Skeletal muscle satellite cell (primary cell): ENCODE measurements at regions not wholly inside any gene's neighbourhood (a gene's known extent, or its start where the extent isn't known, plus 50 kb on each side); places are given as distances from the start of the nearest gene placed in this dataset.
"Not testable (repeated sequence)": the region's sequence is repeated elsewhere in the genome, so short reads cannot be mapped to it uniquely, and the experiment has no call there.

Experiments used
- H3K27me3 ChIP-seq: 2 replicates; pipeline ENCODE4 v1.7.0; 2013; ENCODE audit warnings: low read length; ENCODE audit not compliant: control insufficient read depth, insufficient read depth
- H3K36me3 ChIP-seq: 2 replicates; pipeline ENCODE4 v1.7.0; 2013; ENCODE audit warnings: mild to moderate bottlenecking, control low read depth, low read length; ENCODE audit not compliant: insufficient read depth
- H3K4me1 ChIP-seq: 2 replicates; pipeline ENCODE4 v1.7.0; 2013; ENCODE audit warnings: low read length; ENCODE audit not compliant: control insufficient read depth, insufficient read depth
- H3K4me2 ChIP-seq: 2 replicates; pipeline ENCODE4 v1.7.0; 2013; ENCODE audit warnings: mild to moderate bottlenecking, low read length
- H3K4me3 ChIP-seq: 2 replicates; pipeline ENCODE4 v1.7.0; 2013; ENCODE audit warnings: low read length
- H3K9ac ChIP-seq: 2 replicates; pipeline ENCODE4 v1.7.0; 2013; ENCODE audit warnings: mild to moderate bottlenecking, low read depth, low read length, moderate library complexity
- H3K9me3 ChIP-seq: replicated peaks from 2 replicates; pipeline ENCODE4 v1.7.0; 2013; ENCODE audit warnings: mild to moderate bottlenecking, control low read depth, low read length

GRCh38 chr6:4725136-4725760 lies 51.0 kb upstream of the CDYL start:
- not testable (repeated sequence) for H3K4me2 ChIP-seq, H3K9ac ChIP-seq, H3K36me3 ChIP-seq, H3K4me1 ChIP-seq, H3K4me3 ChIP-seq, H3K9me3 ChIP-seq
- peaks cover 17% of the 10 kb centered on the region for H3K27me3 ChIP-seq

- not testable (repeated sequence) for H3K4me3 ChIP-seq, H3K9me3 ChIP-seq, H3K9ac ChIP-seq, H3K4me1 ChIP-seq, H3K36me3 ChIP-seq, H3K4me2 ChIP-seq
- peaks cover 17% of the 10 kb centered on the region for H3K27me3 ChIP-seq
Measured at GRCh38 chr6:4724727-4725126, 51.5 kb upstream of the CDYL start.

- Histone ChIP-seq H3K9ac (no peak overlapping the region), H3K4me2 (no peak overlapping the region), H3K27me3 (peaks cover 12% of the 10 kb centered on the region), H3K4me3 (no peak overlapping the region), H3K9me3 (no peaks in the 10 kb centered on the region), H3K36me3 (no peaks in the 10 kb centered on the region), H3K4me1 (no peaks in the 10 kb centered on the region)
Measured at GRCh38 chr6:4723383-4723782, 52.8 kb upstream of the CDYL start.

DNA sequence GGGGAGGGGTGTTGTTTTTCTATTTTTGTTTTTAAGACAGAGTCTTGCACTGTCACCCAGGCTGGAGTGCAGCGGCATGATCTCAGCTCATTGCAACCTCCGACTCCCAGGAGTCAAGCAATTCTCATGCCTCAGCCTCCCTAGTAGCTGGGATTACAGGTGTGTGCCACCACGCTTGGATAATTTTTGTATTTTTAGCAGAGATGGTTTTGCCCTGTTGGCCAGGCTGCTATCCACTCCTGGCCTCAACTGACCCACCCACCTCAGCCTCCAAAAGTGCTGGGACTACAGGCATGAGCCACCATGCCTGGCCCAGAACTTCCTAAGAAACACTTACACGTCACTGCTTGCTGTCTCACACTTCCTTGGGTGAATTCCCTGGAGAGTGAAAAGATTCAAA lies 54.8 kb upstream of the CDYL start:
- H3K4me1 ChIP-seq, H3K36me3 ChIP-seq, H3K9ac ChIP-seq, H3K4me2 ChIP-seq, H3K4me3 ChIP-seq, H3K9me3 ChIP-seq, H3K27me3 ChIP-seq: not testable (repeated sequence)

- no peak overlapping the region for H3K4me2 ChIP-seq
- H3K4me3 ChIP-seq, result no peak overlapping the region
- no peaks in the 10 kb centered on the region for H3K4me1 ChIP-seq
- H3K27me3 ChIP-seq, result peaks cover 6% of the 10 kb centered on the region
- no peaks in the 10 kb centered on the region for H3K36me3 ChIP-seq
- no peaks in the 10 kb centered on the region for H3K9me3 ChIP-seq
- H3K9ac ChIP-seq, result no peak overlapping the region
Measured at GRCh38 chr6:4719491-4719890, 56.7 kb upstream of the CDYL start.

DNA sequence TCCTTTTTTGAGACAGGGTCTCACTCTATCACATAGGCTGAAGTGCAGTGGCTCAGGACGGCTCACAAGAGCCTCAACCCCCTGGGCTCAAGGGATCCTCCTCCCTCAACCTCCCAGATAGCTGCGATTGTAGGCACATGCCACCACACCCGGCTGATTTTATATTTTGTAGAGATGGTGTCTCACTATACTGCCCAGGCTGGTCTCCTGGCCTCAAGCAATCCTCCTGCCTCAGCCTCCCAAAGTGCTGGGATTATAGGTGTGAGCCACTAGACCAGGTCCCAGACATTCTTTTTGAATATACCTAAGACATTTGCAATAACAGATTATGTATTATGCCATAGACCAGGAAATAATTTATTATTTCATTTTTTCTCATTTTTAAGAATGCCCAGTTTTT lies 58.3 kb upstream of the CDYL start:
- H3K4me1 ChIP-seq, result no peaks in the 10 kb centered on the region
- H3K36me3 ChIP-seq, result no peaks in the 10 kb centered on the region
- H3K4me3 ChIP-seq, result no peak overlapping the region
- H3K9me3 ChIP-seq, result no peaks in the 10 kb centered on the region
- H3K9ac ChIP-seq, result no peak overlapping the region
- peaks cover 6% of the 10 kb centered on the region for H3K27me3 ChIP-seq
- H3K4me2 ChIP-seq, result no peak overlapping the region

GRCh38 chr6:4717124-4717523 lies 59.1 kb upstream of the CDYL start:
- Histone ChIP-seq H3K9ac (no peak overlapping the region), H3K4me3 (no peak overlapping the region), H3K9me3 (no peaks in the 10 kb centered on the region), H3K4me1 (no peaks in the 10 kb centered on the region), H3K36me3 (no peaks in the 10 kb centered on the region), H3K4me2 (no peak overlapping the region), H3K27me3 (peaks cover 6% of the 10 kb centered on the region)

DNA sequence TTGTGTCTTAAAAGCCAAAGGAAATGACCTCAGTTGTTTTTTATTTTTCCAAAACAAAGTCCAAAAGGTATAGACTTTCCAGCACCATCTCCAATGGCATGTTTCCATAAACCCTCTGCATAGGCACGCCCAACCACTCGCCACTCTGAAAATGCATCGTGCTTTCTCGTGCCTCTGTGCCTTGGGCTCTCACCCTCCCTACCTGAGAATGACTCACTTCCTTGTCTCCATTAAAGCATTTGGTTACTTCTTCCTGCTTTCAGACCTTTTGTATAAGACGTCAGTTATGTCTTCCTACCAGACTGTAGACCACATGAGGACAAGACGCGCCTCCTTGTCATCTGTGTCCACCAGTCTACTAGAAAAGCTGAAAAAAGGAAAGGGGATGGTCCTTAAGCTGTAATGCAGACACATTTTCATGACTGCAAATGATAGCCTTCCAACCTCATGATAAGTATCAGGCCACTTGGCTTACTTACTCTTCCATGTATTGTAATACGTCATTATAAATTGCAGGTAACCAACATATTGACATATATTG lies 61.2 kb upstream of the CDYL start:
- Histone ChIP-seq H3K4me3 (no peak overlapping the region), H3K27me3 (peaks cover 9% of the 10 kb centered on the region), H3K4me2 (no peak overlapping the region), H3K4me1 (no peaks in the 10 kb centered on the region), H3K9ac (no peak overlapping the region), H3K9me3 (no peaks in the 10 kb centered on the region), H3K36me3 (no peaks in the 10 kb centered on the region)

DNA sequence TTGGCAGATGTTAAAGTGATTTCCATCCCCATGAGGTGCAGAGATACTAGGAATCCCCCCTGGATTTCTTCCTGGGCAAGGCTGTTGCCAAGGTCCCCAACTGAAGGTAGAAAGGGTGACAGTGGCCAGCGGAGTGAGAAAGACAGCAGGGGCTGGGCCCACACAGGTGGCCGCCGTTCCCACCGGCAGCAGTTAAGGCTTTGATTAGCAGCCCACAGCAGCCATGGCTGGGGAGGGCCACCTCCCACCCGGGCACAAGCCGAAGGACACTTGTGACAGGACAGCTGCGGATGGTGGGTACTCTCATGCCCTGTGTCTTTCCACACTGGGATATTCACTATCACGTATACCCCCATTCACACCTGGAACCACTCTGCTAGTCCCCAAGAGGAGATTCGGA lies 63.9 kb upstream of the CDYL start:
- Histone ChIP-seq H3K27me3 (peaks cover 9% of the 10 kb centered on the region), H3K9ac (no peak overlapping the region), H3K4me2 (no peak overlapping the region), H3K4me1 (no peaks in the 10 kb centered on the region), H3K4me3 (no peak overlapping the region), H3K36me3 (no peaks in the 10 kb centered on the region), H3K9me3 (no peaks in the 10 kb centered on the region)

- H3K4me2 ChIP-seq, result no peak overlapping the region
- peaks cover 6% of the 10 kb centered on the region for H3K27me3 ChIP-seq
- H3K36me3 ChIP-seq, result no peaks in the 10 kb centered on the region
- no peaks in the 10 kb centered on the region for H3K9me3 ChIP-seq
- H3K9ac ChIP-seq, result no peak overlapping the region
- H3K4me3 ChIP-seq, result no peak overlapping the region
- no peaks in the 10 kb centered on the region for H3K4me1 ChIP-seq
Measured at GRCh38 chr6:4707011-4707410, 69.2 kb upstream of the CDYL start.

- Histone ChIP-seq H3K9me3 (no peaks in the 10 kb centered on the region), H3K9ac (no peak overlapping the region), H3K36me3 (no peaks in the 10 kb centered on the region), H3K4me2 (no peak overlapping the region), H3K4me1 (no peaks in the 10 kb centered on the region), H3K4me3 (no peak overlapping the region), H3K27me3 (peaks cover 1% of the 10 kb centered on the region)
Measured at GRCh38 chr6:4705809-4706208, 70.4 kb upstream of the CDYL start.

DNA sequence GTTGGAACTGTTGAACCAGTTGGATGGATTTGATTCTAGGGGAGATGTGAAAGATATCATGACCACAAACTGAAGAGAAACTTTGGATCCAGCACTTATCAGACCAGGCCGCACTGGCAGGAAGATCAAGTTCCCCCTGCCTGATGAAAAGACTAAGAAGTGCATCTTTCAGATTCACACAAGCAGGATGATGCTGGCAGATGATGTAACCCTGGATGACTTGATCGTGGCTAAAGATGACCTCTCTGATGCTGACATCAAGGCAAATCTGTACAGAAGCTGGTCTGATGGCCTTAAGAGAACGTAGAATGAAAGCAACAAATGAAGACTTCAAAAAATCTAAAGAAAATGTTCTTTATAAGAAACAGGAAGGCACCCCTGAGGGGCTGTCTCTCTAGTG lies 72.8 kb upstream of the CDYL start:
- no peak overlapping the region for H3K9ac ChIP-seq

More for the DNA sequence above, 72.8 kb upstream of the CDYL start:
- Histone ChIP-seq H3K4me1 (no peaks in the 10 kb centered on the region), H3K4me2 (no peak overlapping the region), H3K9me3 (no peaks in the 10 kb centered on the region), H3K36me3 (no peaks in the 10 kb centered on the region), H3K27me3 (no peaks in the 10 kb centered on the region), H3K4me3 (no peak overlapping the region)
